K562 (cell line): ENCODE measurements at regions not wholly inside any gene's neighbourhood (a gene's known extent, or its start where the extent isn't known, plus 50 kb on each side); places are given as distances from the start of the nearest gene placed in this dataset.

ENCODE experiments used
- ATAC-seq: fragments of 200-7000 bp; cut with Tn5 transposase; 3 replicates; pipeline ENCODE4 v1.9.1; 2020; ENCODE audit warnings: moderate library complexity
- BruUV-seq: library from RNA; stranded (reverse); fragments of 400-500 nt; replicated peaks from 2 replicates; lab custom pipeline; 2021; lab: Mats Ljungman, UMichigan
- CTCF ChIA-PET: fragments of 300-600 bp; formaldehyde crosslinking; extraction: SDS; loops from one replicate; lab custom pipeline; 2021; ENCODE audit warnings: low intra/inter-chr PET ratio; lab: Yijun Ruan, JAX
- POLR2A ChIA-PET: fragments of 300-600, 350-650 bp; sonication (Branson Sonifier 250); formaldehyde crosslinking; extraction: SDS; loops from one replicate; lab custom pipeline; 2021; ENCODE audit warnings: antibody characterized with exemption, inconsistent platforms; lab: Yijun Ruan, JAX
- DNase-seq, 4 experiments: peaks; one replicate each; pipeline versions ENCODE4 v3.0.0 to v3.0.0-alpha.2; 2011 to 2018; ENCODE audit warnings: low spot score in 3 of 4, mixed read lengths in 3 of 4; ENCODE audit errors: extremely low read depth in 1 of 4
- FAIRE-seq: peaks from 2 replicates; lab custom pipeline; 2011; peaks lifted over from hg19 to GRCh38; lab: Jason Lieb, UNC
- H2AFZ ChIP-seq: 2 replicates; pipeline ENCODE4 v1.6.0; 2011; ENCODE audit warnings: low read depth, low read length, control low read depth, inconsistent platforms
- H3K27ac ChIP-seq: fragments of 200-600 bp; 3 replicates; pipeline ENCODE4 v1.8.0; 2011; ENCODE audit warnings: low read depth, mild to moderate bottlenecking, control low read depth, inconsistent platforms, low read length, moderate library complexity, mixed read lengths; ENCODE audit errors: extremely low read depth
- H3K27me3 ChIP-seq, 2 experiments: fragments of 300-600 bp in 1 of 2; 2 replicates in 1 of 2; 3 replicates in 1 of 2; pipeline versions ENCODE4 v1.6.0 to v1.8.0; 2011; ENCODE audit warnings: inconsistent platforms in 2 of 2, low read length in 2 of 2, mild to moderate bottlenecking in 1 of 2, mixed read lengths in 1 of 2, moderate library complexity in 1 of 2; ENCODE audit not compliant: control insufficient read depth in 2 of 2, insufficient read depth in 2 of 2
- H3K36me3 ChIP-seq: fragments of 300-600 bp; 3 replicates; pipeline ENCODE4 v1.8.0; 2011; ENCODE audit warnings: mild to moderate bottlenecking, low read length, inconsistent platforms; ENCODE audit not compliant: control insufficient read depth, insufficient read depth
- H3K4me1 ChIP-seq, 2 experiments: fragments of 200-600 bp in 1 of 2; replicated peaks in 1 of 2; 2 replicates in 1 of 2; 3 replicates in 1 of 2; pipeline versions ENCODE4 v1.5.1 to v1.8.0; 2011; ENCODE audit warnings: inconsistent platforms in 2 of 2, low read length in 2 of 2, mild to moderate bottlenecking in 1 of 2, mixed read lengths in 1 of 2, moderate library complexity in 1 of 2; ENCODE audit not compliant: control insufficient read depth in 2 of 2, insufficient read depth in 2 of 2
- H3K4me2 ChIP-seq: 2 replicates; pipeline ENCODE4 v1.6.1; 2011; ENCODE audit warnings: low read length, control low read depth, inconsistent platforms, mixed read lengths; ENCODE audit not compliant: insufficient read depth
- H3K4me3 ChIP-seq: fragments of 200-600 bp; sonication (generic), shearing (Covaris generic); 2 replicates; pipeline ENCODE4 v1.5.1; 2016; ENCODE audit warnings: control low read depth, inconsistent platforms
- H3K79me2 ChIP-seq: fragments of 200-600 bp; 3 replicates; pipeline ENCODE4 v1.8.0; 2011; ENCODE audit warnings: low read length, inconsistent platforms; ENCODE audit not compliant: control insufficient read depth, insufficient read depth
- H3K9ac ChIP-seq, 2 experiments: 2 replicates each; pipeline versions ENCODE4 v1.6.0 to v1.6.1; 2011; ENCODE audit warnings: low read depth in 2 of 2, low read length in 2 of 2, control low read depth in 1 of 2, inconsistent platforms in 1 of 2, mild to moderate bottlenecking in 1 of 2, mixed read lengths in 1 of 2; ENCODE audit not compliant: insufficient read depth in 1 of 2
- H3K9me1 ChIP-seq: one replicate; pipeline ENCODE4 v1.6.0; 2011; ENCODE audit warnings: inconsistent platforms, mild to moderate bottlenecking, low read length, moderate library complexity; ENCODE audit not compliant: control insufficient read depth, insufficient read depth
- H3K9me3 ChIP-seq: replicated peaks from 2 replicates; pipeline ENCODE4 v1.5.1; 2011; ENCODE audit warnings: low read depth, low read length, inconsistent platforms; ENCODE audit not compliant: control insufficient read depth, insufficient read depth
- H4K20me1 ChIP-seq: replicated peaks from 2 replicates; pipeline ENCODE4 v1.6.1; 2011; ENCODE audit warnings: low read length, inconsistent platforms, mixed read lengths; ENCODE audit not compliant: control insufficient read depth, insufficient read depth
- CEBPB ChIP-seq: fragments of 450-650 bp; IDR thresholded peaks from 2 replicates; pipeline ENCODE4 v1.6.1; 2016; ENCODE audit warnings: missing genetic modification characterization, missing compliant biosample characterization
- CXXC5 ChIP-seq: fragments of 250-450 bp; sonication (Bioruptor Pico); IDR thresholded peaks from 2 replicates; pipeline ENCODE4 v1.8.0; 2022; ENCODE audit warnings: inconsistent platforms, mild to moderate bottlenecking, moderate library complexity
- ELF2 ChIP-seq: fragments of 250-450 bp; sonication (Bioruptor Pico); IDR thresholded peaks from 2 replicates; pipeline ENCODE4 v1.5.0; 2021; ENCODE audit warnings: mild to moderate bottlenecking
- ELF4 ChIP-seq: fragments of 450-650 bp; formaldehyde crosslinking; IDR thresholded peaks from 2 replicates; pipeline ENCODE4 v1.4.0; 2022; ENCODE audit warnings: missing genetic modification characterization
- HOXB6 ChIP-seq: fragments of 250-450 bp; sonication (Bioruptor Pico); IDR thresholded peaks from 2 replicates; pipeline ENCODE4 v1.5.1; 2022; ENCODE audit warnings: mild to moderate bottlenecking, borderline replicate concordance
- IFI16 ChIP-seq: fragments of 250-450 bp; sonication (Bioruptor Pico); IDR thresholded peaks from 2 replicates; pipeline ENCODE4 v2.1.2; 2022; ENCODE audit warnings: mild to moderate bottlenecking, inconsistent platforms
- MTF1 ChIP-seq: fragments of 250-450 bp; sonication (Bioruptor Pico); IDR thresholded peaks from 2 replicates; pipeline ENCODE4 v1.9.0; 2021; ENCODE audit warnings: moderate library complexity, mild to moderate bottlenecking, inconsistent platforms, borderline replicate concordance
- MYBL2 ChIP-seq, 2 experiments: fragments of 450-650 bp in 1 of 2; sonication (generic) in 1 of 2; formaldehyde crosslinking in 1 of 2; IDR thresholded peaks; 2 replicates each; pipeline versions ENCODE4 v1.6.1 to v1.8.1; 2017 to 2022; ENCODE audit warnings: borderline replicate concordance in 1 of 2, inconsistent platforms in 1 of 2, low read depth in 1 of 2, mild to moderate bottlenecking in 1 of 2, missing genetic modification reagents in 1 of 2, moderate library complexity in 1 of 2
- RAD51 ChIP-seq: fragments of 450-650 bp; IDR thresholded peaks from 2 replicates; pipeline ENCODE4 v1.7.1; 2016; ENCODE audit warnings: low read depth, mild to moderate bottlenecking, borderline replicate concordance
- SAP30 ChIP-seq: fragments of 200-600 bp; sonication (generic); IDR thresholded peaks from 2 replicates; pipeline ENCODE4 v1.6.1; 2012; ENCODE audit warnings: borderline replicate concordance, low read depth, mild to moderate bottlenecking, moderate library complexity, low read length, control low read depth, inconsistent platforms; ENCODE audit not compliant: insufficient read depth, poor library complexity, severe bottlenecking
- SIN3B ChIP-seq: fragments of 450-650 bp; IDR thresholded peaks from 2 replicates; pipeline ENCODE4 v1.6.1; 2017; ENCODE audit warnings: low read depth, mild to moderate bottlenecking, moderate library complexity
- SNRNP70 ChIP-seq: fragments of 200-400 bp; formaldehyde crosslinking; optimal IDR thresholded peaks from 2 replicates; pipeline ENCODE3; 2017; ENCODE audit warnings: low read depth, low read length
- STAT5A ChIP-seq: IDR thresholded peaks from 2 replicates; pipeline ENCODE4 v1.6.1; 2012; ENCODE audit warnings: low read length, inconsistent platforms, borderline replicate concordance
- TOE1 ChIP-seq, 2 experiments: fragments of 450-650 bp in 1 of 2; sonication (generic) in 1 of 2; formaldehyde crosslinking in 1 of 2; IDR thresholded peaks; 2 replicates each; pipeline versions ENCODE4 v1.7.1 to v1.8.0; 2016 to 2022; ENCODE audit warnings: borderline replicate concordance in 2 of 2, mild to moderate bottlenecking in 2 of 2, antibody characterized with exemption in 1 of 2, inconsistent platforms in 1 of 2, low read depth in 1 of 2, missing genetic modification reagents in 1 of 2, moderate library complexity in 1 of 2
- WGBS: fragments of 100-300 bp; shearing (Covaris generic); methylation state at CpG from one replicate; pipeline ENCODE4 v1.1.6; 2016; ENCODE audit warnings: low coverage, mixed read lengths; ENCODE audit not compliant: insufficient coverage; ENCODE audit errors: missing lambda C conversion rate; 5-methylcytosine and 5-hydroxymethylcytosine counted together
- in situ Hi-C: fragments of 300-500 bp; cut with MboI; formaldehyde crosslinking; loops from 4 replicates; pipeline ENCODE4 v1.15.0; 2018; ENCODE audit warnings: inconsistent platforms, mixed read lengths
- intact Hi-C: fragments of 100-400 bp; cut with micrococcal nuclease; formaldehyde crosslinking; loops from 2 replicates; pipeline ENCODE4 v1.14.2; 2022
- TF ChIP-seq, protein P1 (sequence below): sonication (generic); formaldehyde crosslinking; IDR thresholded peaks from 2 replicates; pipeline ENCODE4 v1.8.1; 2023; ENCODE audit warnings: mild to moderate bottlenecking, missing genetic modification reagents
- TF ChIP-seq, protein P2 (sequence below): IDR thresholded peaks from 3 replicates; pipeline ENCODE4 v1.6.1; 2011; ENCODE audit warnings: borderline replicate concordance, mild to moderate bottlenecking; ENCODE audit not compliant: insufficient read length, insufficient read depth

DNA sequence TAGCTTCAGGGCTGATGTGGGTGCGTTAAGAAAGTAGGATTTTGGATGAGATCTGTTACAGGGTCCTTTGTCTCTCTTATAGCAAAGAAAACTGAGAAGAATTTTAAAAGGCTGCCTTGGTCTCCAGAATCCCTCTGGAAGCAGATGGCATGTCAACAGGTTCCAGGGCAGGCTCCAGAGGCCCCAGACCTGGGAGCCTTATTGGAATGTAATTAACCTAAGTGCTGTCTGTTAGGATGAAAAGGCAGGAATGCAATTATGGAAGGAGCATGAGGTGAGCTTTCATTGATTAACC, 97.2 kb upstream of the PKDCC start:
- H3K9ac ChIP-seq, result no peak overlapping the region
- H3K27me3 ChIP-seq, result peaks cover 2 to 20% of the 10 kb centered on the region in 2 experiments; a peak in 4 of 5 replicates
- ChIA-PET POLR2A (no interaction called here), CTCF (no interaction called here)
- in situ Hi-C loops, result no loop called here
- FAIRE-seq, result no peak
- peaks cover 0 to 6% of the 10 kb centered on the region in 2 experiments; a peak in 2 of 5 replicates for H3K4me1 ChIP-seq
- H3K36me3 ChIP-seq, result no peaks in the 10 kb centered on the region
- no peaks in the 10 kb centered on the region for H4K20me1 ChIP-seq
- H3K27ac ChIP-seq, result no peak overlapping the region
- TF ChIP-seq MTF1 (CRISPR knock-in tag), result no peak
- TF ChIP-seq, protein P1, sequence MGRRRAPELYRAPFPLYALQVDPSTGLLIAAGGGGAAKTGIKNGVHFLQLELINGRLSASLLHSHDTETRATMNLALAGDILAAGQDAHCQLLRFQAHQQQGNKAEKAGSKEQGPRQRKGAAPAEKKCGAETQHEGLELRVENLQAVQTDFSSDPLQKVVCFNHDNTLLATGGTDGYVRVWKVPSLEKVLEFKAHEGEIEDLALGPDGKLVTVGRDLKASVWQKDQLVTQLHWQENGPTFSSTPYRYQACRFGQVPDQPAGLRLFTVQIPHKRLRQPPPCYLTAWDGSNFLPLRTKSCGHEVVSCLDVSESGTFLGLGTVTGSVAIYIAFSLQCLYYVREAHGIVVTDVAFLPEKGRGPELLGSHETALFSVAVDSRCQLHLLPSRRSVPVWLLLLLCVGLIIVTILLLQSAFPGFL (CRISPR knock-in tag), result no peak
- no peak for TF ChIP-seq SIN3B
- no peak for TF ChIP-seq ELF2 (CRISPR knock-in tag)
- no peak for TF ChIP-seq SAP30
- no peak for TF ChIP-seq STAT5A
- no peak for TF ChIP-seq CEBPB (tag)
- TF ChIP-seq, protein P2, sequence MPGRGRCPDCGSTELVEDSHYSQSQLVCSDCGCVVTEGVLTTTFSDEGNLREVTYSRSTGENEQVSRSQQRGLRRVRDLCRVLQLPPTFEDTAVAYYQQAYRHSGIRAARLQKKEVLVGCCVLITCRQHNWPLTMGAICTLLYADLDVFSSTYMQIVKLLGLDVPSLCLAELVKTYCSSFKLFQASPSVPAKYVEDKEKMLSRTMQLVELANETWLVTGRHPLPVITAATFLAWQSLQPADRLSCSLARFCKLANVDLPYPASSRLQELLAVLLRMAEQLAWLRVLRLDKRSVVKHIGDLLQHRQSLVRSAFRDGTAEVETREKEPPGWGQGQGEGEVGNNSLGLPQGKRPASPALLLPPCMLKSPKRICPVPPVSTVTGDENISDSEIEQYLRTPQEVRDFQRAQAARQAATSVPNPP, result no peak
- TF ChIP-seq CXXC5 (CRISPR knock-in tag), result no peak
- no peak for TF ChIP-seq SNRNP70
- TF ChIP-seq MYBL2 (IDR thresholded peaks at IDR 0.05; ENCODE audit: low read depth), result no peak
- TF ChIP-seq MYBL2 (CRISPR knock-in tag; IDR thresholded peaks at IDR 0.05; ENCODE audit: borderline replicate concordance), result no peak
- TF ChIP-seq TOE1 (IDR thresholded peaks at IDR 0.05; ENCODE audit: borderline replicate concordance), result no peak
- no peak for TF ChIP-seq TOE1 (CRISPR knock-in tag; IDR thresholded peaks at IDR 0.05; ENCODE audit: borderline replicate concordance, low read depth)
- TF ChIP-seq IFI16 (CRISPR knock-in tag), result no peak
- no peak for TF ChIP-seq RAD51
- no peak for TF ChIP-seq HOXB6
- TF ChIP-seq ELF4, result no peak
- intact Hi-C loops, result no loop called here
- H3K4me3 ChIP-seq, result no peak overlapping the region
- H3K4me2 ChIP-seq, result no peak overlapping the region
- no TSS peak for BruUV-seq
- no peaks in the 10 kb centered on the region for H3K9me3 ChIP-seq
- no peak for ATAC-seq
- no peaks in the 10 kb centered on the region for H3K79me2 ChIP-seq
- H2AFZ ChIP-seq, result no peak overlapping the region
- DNase-seq, result no peak
- 9% methylated on average over 1 of the region's 1 CpG for WGBS
- no peaks in the 10 kb centered on the region for H3K9me1 ChIP-seq
